ENCODE measurements at regions not wholly inside any gene's neighbourhood (a gene's known extent, or its start where the extent isn't known, plus 50 kb on each side); places are given as distances from the start of the nearest gene placed in this dataset.

DNA sequence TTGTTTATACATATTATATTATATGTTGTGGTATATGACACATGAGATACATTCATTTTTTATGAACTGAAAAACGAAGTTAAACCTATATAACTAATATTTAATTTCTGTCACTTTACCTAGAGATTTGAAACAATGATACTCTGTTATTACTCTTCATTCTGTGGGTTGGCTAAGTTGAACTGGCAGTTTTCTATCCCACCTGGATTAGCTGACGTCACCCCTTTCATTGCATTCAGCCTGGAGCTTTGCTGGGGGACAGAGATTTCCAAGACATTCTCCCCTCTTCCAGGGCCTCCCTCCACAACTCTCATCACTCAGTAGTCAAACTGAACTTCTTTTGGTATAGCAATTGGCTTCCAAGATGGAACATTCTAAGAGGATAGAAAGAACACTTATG, 309.2 kb upstream of the SATB1 start:
- 57% methylated on average over 2 of the region's 2 CpGs for WGBS
- no peak overlapping the region for H3K4me3 ChIP-seq (ENCODE audit: low read depth in 1 of 3, low read length in 3 of 3)

DNA sequence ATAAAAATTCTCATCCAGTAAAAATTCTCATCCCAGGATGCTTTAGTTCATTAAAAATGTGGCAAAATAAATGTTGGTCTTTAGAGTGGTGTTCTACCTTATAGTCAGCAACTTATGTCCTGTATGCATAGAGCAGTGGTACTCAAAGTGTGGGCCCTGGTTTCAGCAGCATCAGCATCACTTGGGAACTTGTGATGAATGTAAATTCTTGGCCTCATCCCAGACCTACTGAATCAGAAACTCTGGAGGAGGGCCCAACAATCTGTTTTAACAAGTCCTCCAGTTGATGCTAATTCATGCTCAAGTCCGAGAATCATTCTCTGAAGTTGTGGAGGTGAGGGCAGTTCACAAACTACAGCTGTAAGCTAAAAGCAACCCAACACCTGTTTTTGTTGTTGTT, 307.3 kb upstream of the SATB1 start:
- no peak for DNase-seq (ENCODE audit: low spot score)
- Histone ChIP-seq H3K4me1 (ENCODE audit: control insufficient read depth in 4 of 4, insufficient read depth in 4 of 4, low read length in 3 of 4) (no peaks in the 10 kb centered on the region), H3K4me3 (ENCODE audit: low read depth in 1 of 3, low read length in 3 of 3) (no peak overlapping the region), H3K36me3 (ENCODE audit: control insufficient read depth in 4 of 4, insufficient read depth in 3 of 4, low read depth in 1 of 4, low read length in 3 of 4) (no peaks in the 10 kb centered on the region), H3K9ac (ENCODE audit: low read depth in 1 of 2, low read length in 2 of 2) (no peak overlapping the region), H3K9me3 (ENCODE audit: control insufficient read depth in 4 of 4, low read length in 3 of 4) (peaks cover 0 to 1% (median 0%) of the 10 kb centered on the region in 4 donors), H3K27ac (ENCODE audit: low read depth in 1 of 2, low read length in 2 of 2) (no peak overlapping the region), H3K27me3 (ENCODE audit: control insufficient read depth in 4 of 4, insufficient read depth in 4 of 4, low read length in 3 of 4) (no peaks in the 10 kb centered on the region)
- 85% methylated on average over 1 of the region's 1 CpG for WGBS
- TF ChIP-seq HNF4A (conservative IDR thresholded peaks at IDR 0.05), result no peak
- TF ChIP-seq YY1 (IDR thresholded peaks at IDR 0.05), result no peak
- TF ChIP-seq GABPA (IDR thresholded peaks at IDR 0.05 in 1 of 2, conservative IDR thresholded peaks at IDR 0.05 in 1 of 2), result no peak
- TF ChIP-seq, protein P1, sequence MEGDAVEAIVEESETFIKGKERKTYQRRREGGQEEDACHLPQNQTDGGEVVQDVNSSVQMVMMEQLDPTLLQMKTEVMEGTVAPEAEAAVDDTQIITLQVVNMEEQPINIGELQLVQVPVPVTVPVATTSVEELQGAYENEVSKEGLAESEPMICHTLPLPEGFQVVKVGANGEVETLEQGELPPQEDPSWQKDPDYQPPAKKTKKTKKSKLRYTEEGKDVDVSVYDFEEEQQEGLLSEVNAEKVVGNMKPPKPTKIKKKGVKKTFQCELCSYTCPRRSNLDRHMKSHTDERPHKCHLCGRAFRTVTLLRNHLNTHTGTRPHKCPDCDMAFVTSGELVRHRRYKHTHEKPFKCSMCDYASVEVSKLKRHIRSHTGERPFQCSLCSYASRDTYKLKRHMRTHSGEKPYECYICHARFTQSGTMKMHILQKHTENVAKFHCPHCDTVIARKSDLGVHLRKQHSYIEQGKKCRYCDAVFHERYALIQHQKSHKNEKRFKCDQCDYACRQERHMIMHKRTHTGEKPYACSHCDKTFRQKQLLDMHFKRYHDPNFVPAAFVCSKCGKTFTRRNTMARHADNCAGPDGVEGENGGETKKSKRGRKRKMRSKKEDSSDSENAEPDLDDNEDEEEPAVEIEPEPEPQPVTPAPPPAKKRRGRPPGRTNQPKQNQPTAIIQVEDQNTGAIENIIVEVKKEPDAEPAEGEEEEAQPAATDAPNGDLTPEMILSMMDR (IDR thresholded peaks at IDR 0.05; ENCODE audit: low read depth, low read length, missing input control), result no peak
- no peak for TF ChIP-seq HNF4G (IDR thresholded peaks at IDR 0.05)
- TF ChIP-seq RAD21 (IDR thresholded peaks at IDR 0.05), result no peak
- no peak for TF ChIP-seq EGR1 (IDR thresholded peaks at IDR 0.05; ENCODE audit: low read depth in 2 of 2)
- TF ChIP-seq RXRA (IDR thresholded peaks at IDR 0.05), result no peak
- TF ChIP-seq JUND (IDR thresholded peaks at IDR 0.05), result no peak
- TF ChIP-seq ZBTB33 (IDR thresholded peaks at IDR 0.05), result no peak
- no peak for TF ChIP-seq NR2F2 (IDR thresholded peaks at IDR 0.05)
- no peak for TF ChIP-seq FOXA2 (IDR thresholded peaks at IDR 0.05)
- no peak for TF ChIP-seq TAF1 (conservative IDR thresholded peaks at IDR 0.05)
- no peak for TF ChIP-seq ATF3 (IDR thresholded peaks at IDR 0.05)

More for the DNA sequence above, 309.2 kb upstream of the SATB1 start:
- H3K27ac ChIP-seq (ENCODE audit: low read depth in 1 of 2, low read length in 2 of 2), result no peak overlapping the region
- no peaks in the 10 kb centered on the region for H3K4me1 ChIP-seq (ENCODE audit: control insufficient read depth in 4 of 4, insufficient read depth in 4 of 4, low read length in 3 of 4)
- TF ChIP-seq JUND (IDR thresholded peaks at IDR 0.05), result no peak
- no peak for TF ChIP-seq TAF1 (conservative IDR thresholded peaks at IDR 0.05)
- TF ChIP-seq, protein P1 (IDR thresholded peaks at IDR 0.05; ENCODE audit: low read depth, low read length, missing input control), result no peak
- no peak for TF ChIP-seq SP1 (IDR thresholded peaks at IDR 0.05)
- TF ChIP-seq, protein P2, sequence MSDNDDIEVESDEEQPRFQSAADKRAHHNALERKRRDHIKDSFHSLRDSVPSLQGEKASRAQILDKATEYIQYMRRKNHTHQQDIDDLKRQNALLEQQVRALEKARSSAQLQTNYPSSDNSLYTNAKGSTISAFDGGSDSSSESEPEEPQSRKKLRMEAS (IDR thresholded peaks at IDR 0.05), result no peak
- TF ChIP-seq FOXA2 (IDR thresholded peaks at IDR 0.05), result no peak
- no peak for TF ChIP-seq HNF4G (IDR thresholded peaks at IDR 0.05)
- TF ChIP-seq YY1 (IDR thresholded peaks at IDR 0.05), result no peak
- no peak for TF ChIP-seq FOXA1 (IDR thresholded peaks at IDR 0.05)
- no peak for TF ChIP-seq HNF4A (conservative IDR thresholded peaks at IDR 0.05)
- TF ChIP-seq EGR1 (IDR thresholded peaks at IDR 0.05; ENCODE audit: low read depth in 2 of 2), result no peak
- TF ChIP-seq ZBTB33 (IDR thresholded peaks at IDR 0.05), result no peak
- no peak for TF ChIP-seq RAD21 (IDR thresholded peaks at IDR 0.05)
- TF ChIP-seq NR2F2 (IDR thresholded peaks at IDR 0.05), result no peak
- no peak for TF ChIP-seq GABPA (IDR thresholded peaks at IDR 0.05 in 1 of 2, conservative IDR thresholded peaks at IDR 0.05 in 1 of 2)
- H3K9me3 ChIP-seq (ENCODE audit: control insufficient read depth in 4 of 4, low read length in 3 of 4), result no peaks in the 10 kb centered on the region
- no peak for DNase-seq (ENCODE audit: low spot score)
- no peaks in the 10 kb centered on the region for H3K27me3 ChIP-seq (ENCODE audit: control insufficient read depth in 4 of 4, insufficient read depth in 4 of 4, low read length in 3 of 4)
- H3K9ac ChIP-seq (ENCODE audit: low read depth in 1 of 2, low read length in 2 of 2), result no peak overlapping the region
- H3K36me3 ChIP-seq (ENCODE audit: control insufficient read depth in 4 of 4, insufficient read depth in 3 of 4, low read depth in 1 of 4, low read length in 3 of 4), result no peaks in the 10 kb centered on the region

All from liver (tissue), 8 donors.